GM13976 (cell line): ENCODE measurements at regions not wholly inside any gene's neighbourhood (a gene's known extent, or its start where the extent isn't known, plus 50 kb on each side); places are given as distances from the start of the nearest gene placed in this dataset.

Experiments used
- DNase-seq: peaks from one replicate; pipeline ENCODE4 v3.0.0; 2012; ENCODE audit warnings: low spot score
- in situ Hi-C: fragments of 300-500 bp; cut with MboI; formaldehyde crosslinking; loops from one replicate; pipeline ENCODE4 v1.12.0; 2022; ENCODE audit warnings: low sequenced_read_pairs, mixed read lengths, inconsistent platforms; ENCODE audit not compliant: unreplicated experiment
- TF ChIP-seq, protein P1 (sequence below): IDR thresholded peaks from 2 replicates; pipeline ENCODE4 v1.5.1; 2012; ENCODE audit warnings: borderline replicate concordance, mild to moderate bottlenecking; ENCODE audit not compliant: insufficient read depth; ENCODE audit errors: extremely low read depth, missing control alignments, control extremely low read depth

DNA sequence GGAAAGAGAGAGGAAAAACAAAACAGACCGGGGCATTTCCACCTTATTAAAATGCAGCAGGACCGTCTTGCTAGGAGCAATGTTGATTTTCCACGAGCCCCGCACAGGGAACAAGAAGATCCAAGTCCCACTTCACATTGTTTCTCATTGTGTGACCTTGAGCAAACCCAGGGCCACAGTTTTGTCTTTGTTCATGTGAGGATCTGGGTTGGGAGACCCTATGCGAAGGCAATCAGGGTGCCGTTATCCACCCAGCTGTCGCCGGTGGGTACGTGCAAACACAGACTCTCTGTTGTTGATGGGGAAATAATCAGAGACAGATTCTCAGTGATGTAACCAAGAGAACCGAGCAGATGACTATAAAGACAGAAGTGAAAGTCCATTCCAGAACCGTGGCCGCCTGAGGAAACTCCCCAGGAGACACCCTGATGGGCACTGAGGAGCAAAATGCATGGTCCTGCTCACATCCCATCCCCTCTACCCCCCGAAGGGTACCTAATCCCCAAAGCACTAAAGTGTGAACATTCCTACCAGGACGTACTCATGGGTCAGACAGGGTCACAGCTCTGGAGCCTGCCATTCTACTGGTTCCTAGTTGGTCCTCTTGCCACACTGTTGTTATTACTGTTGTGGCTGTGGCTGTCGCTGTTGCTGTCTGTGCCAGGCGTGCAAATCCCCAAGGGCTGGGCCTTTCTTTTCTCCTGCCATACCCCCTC lies 102.7 kb upstream of the RBPJ start:
- peak; percentile 58 for DNase-seq
- TF ChIP-seq, protein P1, sequence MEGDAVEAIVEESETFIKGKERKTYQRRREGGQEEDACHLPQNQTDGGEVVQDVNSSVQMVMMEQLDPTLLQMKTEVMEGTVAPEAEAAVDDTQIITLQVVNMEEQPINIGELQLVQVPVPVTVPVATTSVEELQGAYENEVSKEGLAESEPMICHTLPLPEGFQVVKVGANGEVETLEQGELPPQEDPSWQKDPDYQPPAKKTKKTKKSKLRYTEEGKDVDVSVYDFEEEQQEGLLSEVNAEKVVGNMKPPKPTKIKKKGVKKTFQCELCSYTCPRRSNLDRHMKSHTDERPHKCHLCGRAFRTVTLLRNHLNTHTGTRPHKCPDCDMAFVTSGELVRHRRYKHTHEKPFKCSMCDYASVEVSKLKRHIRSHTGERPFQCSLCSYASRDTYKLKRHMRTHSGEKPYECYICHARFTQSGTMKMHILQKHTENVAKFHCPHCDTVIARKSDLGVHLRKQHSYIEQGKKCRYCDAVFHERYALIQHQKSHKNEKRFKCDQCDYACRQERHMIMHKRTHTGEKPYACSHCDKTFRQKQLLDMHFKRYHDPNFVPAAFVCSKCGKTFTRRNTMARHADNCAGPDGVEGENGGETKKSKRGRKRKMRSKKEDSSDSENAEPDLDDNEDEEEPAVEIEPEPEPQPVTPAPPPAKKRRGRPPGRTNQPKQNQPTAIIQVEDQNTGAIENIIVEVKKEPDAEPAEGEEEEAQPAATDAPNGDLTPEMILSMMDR: no peak
- in situ Hi-C loops: no loop called here

DNA sequence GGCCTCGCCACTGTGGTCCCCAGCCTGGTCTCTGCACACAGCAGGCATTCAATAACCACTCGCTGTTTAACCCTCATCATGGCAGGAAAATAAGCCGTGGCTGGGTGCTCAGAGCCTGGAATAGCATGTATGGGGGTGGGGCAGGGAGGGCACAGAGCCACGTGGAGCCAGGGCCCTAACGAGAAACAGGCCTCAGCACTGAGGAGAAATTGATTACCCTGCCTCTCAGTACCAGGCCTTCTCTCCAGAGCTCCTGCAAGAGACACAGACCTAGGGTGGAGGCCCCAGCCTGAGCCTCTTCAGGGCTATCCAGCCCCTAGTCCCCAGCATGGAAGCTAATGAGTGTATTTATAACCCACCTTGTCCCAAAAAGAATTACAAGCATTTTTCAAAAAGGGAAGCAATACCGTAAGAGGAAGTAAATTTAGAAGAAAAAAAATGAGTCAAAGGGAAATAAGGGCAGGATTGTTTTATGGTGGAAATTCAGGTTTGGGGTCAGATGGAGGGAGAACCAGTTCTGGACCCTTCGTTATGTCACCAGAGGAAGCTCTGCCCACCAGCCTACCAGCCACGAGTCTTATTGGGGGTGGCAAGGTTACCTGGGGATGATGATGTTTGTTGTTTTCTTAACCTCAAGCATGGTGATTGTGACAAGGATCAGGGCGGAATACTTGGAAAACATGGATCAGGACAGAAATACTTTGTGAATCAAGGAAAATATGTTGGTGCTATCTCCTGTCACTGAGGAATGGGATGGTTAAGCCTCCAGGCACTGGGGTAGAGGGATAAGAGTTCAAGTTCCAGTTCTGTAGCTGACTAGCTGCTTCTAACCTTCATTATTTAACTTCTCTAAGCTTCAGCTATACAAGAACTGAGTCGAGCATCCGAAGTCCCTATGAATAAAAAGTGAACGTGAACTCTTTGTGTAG lies 101.9 kb upstream of the RBPJ start:
- TF ChIP-seq, protein P1: no peak
- in situ Hi-C loops: no loop called here
- no peak for DNase-seq

DNA sequence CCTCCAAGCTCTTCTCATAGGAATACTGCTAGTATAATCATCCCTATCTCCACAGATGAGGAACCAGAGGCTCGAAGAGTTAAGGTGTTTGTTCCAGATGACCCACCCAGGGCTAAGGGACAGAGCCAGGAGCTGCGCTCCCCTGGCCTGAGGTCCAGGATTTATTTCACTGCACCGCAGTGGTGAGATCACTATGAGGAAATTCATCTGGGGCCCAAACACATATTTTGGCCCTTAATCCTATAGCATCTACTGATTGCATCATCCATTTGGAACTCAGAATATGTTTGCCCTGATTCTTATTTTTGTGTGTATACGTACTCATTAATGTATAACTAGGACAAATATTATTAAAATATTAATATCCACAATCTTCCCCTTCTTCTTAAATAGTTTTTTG lies 100.1 kb upstream of the RBPJ start:
- in situ Hi-C loops: no loop called here
- no peak for DNase-seq
- TF ChIP-seq, protein P1: no peak

DNA sequence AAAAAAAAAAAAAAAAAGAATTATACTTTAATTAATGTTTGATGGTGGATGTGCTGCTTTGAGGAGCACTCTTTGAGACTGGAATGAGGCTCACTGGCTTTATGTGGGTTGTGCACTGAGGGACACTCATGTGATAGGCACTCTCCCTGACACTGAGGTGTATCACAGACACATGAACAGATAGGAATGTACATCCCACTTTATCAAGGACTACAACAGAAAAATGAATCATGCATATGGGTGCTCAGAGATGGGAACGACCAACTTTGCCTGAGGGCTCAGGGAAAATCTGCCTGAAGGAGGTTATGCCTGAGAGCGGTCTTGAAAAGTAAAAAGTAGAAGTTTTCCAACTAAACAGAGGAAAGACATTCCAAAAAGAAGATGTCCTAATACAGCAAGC lies 97.7 kb upstream of the RBPJ start:
- in situ Hi-C loops: no loop called here
- TF ChIP-seq, protein P1: no peak
- DNase-seq: no peak

DNA sequence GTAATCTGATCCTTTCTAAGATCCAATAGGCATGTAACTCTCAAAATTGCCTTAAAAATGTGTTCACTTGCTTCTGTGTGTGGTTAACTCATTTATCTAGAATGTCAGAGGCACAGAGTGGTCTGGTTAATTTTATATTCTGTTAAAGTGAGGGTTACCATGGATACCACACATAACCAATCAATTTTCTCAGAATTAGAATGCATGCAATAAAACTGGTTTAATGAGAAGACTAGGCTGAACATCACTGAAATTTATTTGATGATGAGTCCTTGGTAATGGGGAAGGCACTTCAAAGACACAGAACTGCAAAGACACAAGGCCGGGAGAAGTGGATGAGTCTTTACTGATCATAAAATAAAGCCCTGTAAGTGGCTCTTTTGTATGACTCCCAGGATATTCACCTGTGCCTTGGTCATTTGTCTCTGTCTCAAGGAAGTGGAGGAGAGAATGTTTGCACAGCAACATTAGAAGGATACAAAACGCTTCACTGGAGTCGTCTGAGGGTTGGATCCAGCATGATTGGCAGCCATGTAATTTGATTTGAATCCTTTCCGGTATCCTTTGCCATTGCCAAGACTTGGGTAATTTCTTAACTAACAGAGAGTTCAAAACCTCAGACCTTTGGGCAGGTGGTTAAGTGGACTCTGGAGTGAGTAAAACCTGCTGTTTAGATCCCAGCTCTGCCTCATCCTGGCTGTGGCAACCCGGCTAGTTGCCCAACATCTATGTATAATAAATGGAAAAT lies 94.0 kb upstream of the RBPJ start:
- no peak for DNase-seq
- TF ChIP-seq, protein P1: no peak
- in situ Hi-C loops: no loop called here

DNA sequence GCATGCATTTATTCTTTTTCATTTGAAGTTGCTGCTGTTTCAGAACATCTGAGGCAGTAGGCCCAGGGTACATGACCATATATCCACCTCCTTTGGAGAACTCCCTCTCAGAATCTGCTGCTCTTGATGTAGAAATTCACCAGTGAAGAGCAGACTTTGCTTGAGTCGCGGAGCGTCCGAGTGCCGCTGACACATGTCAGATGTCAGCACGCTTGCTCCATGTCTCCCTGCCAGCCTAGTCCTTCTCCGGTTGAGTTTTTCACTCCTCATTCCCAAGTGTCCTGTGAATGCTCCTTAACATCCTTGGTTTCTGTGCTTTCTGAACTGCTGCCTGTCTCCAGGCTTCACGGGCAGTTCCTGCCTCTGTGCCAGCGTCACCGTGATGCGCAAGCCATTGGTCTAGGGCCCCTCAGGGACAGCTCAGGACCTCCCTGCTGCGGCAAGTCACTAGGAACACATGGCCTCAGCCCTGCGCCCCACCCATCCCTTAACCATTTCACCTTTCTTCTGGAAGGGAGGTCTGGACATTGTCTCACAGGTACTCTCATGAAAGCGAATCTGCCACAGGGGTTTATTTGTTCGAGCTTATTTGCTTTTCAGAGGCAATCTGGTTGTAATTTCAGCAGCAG lies 93.1 kb upstream of the RBPJ start:
- in situ Hi-C loops: no loop called here
- TF ChIP-seq, protein P1: no peak
- DNase-seq: no peak
